ENCODE measurements at regions not wholly inside any gene's neighbourhood (a gene's known extent, or its start where the extent isn't known, plus 50 kb on each side); places are given as distances from the start of the nearest gene placed in this dataset.

DNA sequence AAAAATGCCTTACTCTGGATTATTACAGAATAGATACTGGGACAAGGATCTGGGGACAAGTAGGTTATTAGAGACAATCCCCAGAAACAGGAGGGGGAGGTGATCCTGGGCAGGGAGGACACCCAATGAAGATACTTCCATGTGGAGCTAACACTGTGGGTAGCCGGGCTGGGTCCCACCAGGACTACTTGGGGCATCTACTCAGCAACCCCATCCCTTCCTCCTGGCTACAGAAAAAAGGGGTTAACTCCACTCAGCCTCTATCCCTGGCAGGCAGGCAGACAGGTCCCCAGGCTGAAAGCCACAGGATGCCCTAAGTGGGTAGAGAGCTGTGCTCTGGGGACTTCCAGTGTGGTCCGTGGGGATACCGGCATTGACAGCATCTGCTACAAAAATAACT, 68.0 kb upstream of the NXT1 start:
- no peaks in the 10 kb centered on the region for H4K20me1 ChIP-seq (replicated peaks; ENCODE audit: control insufficient read depth, extremely low read depth, insufficient read depth, low read length)
- H3K9ac ChIP-seq (replicated peaks; ENCODE audit: extremely low read depth, insufficient read depth, low read length) = no peak overlapping the region
- FAIRE-seq (no peak), DNase-seq (ENCODE audit: low read depth, low spot score) (no peak)
- H3K27ac ChIP-seq (ENCODE audit: insufficient read depth, low read depth, low read length) = no peak overlapping the region
- H3K4me2 ChIP-seq (ENCODE audit: insufficient read depth, low read length) = no peak overlapping the region
- TF ChIP-seq CTCF (IDR thresholded peaks at IDR 0.05; ENCODE audit: extremely low read depth in 1 of 2, insufficient read depth in 1 of 2, low read depth in 1 of 2, low read length in 2 of 2) (no peak), GATA2 (IDR thresholded peaks at IDR 0.05; ENCODE audit: insufficient read depth, insufficient read length, low read depth, low read length) (no peak), MAX (IDR thresholded peaks at IDR 0.05; ENCODE audit: insufficient read depth, insufficient read length) (no peak), FOS (IDR thresholded peaks at IDR 0.05; ENCODE audit: borderline replicate concordance, insufficient read depth, low read length) (no peak), EZH2 (IDR thresholded peaks at IDR 0.05; ENCODE audit: borderline replicate concordance, low read depth, low read length, severe bottlenecking) (no peak), JUN (IDR thresholded peaks at IDR 0.05; ENCODE audit: borderline replicate concordance, insufficient read depth, insufficient read length, low read depth) (no peak), POLR2A (IDR thresholded peaks at IDR 0.05; ENCODE audit: low read depth, low read length) (no peak), MYC (IDR thresholded peaks at IDR 0.05; ENCODE audit: low read depth, low read length) (no peak), POLR2AphosphoS5 (IDR thresholded peaks at IDR 0.05; ENCODE audit: insufficient read depth, low read depth, low read length) (no peak)
- BruUV-seq (replicated peaks) = no TSS peak
- H3K4me3 ChIP-seq (replicated peaks in 1 of 3; ENCODE audit: insufficient read depth in 1 of 3, low read depth in 1 of 3, low read length in 3 of 3) = no peak overlapping the region
- H3K9me3 ChIP-seq (replicated peaks; ENCODE audit: control insufficient read depth, insufficient read depth, low read length) = no peaks in the 10 kb centered on the region
- H2AFZ ChIP-seq (ENCODE audit: low read depth, low read length) = no peak overlapping the region
- intact Hi-C loops (cut with micrococcal nuclease) (loop anchor here (1.0 to 5.0 kb wide), 2 partner anchors 24 to 40 kb away; no protein-coding TSS in a partner anchor), dilution Hi-C loops (cut with MboI; ENCODE audit: extremely low pct_ligation_motif_present, low sequenced_read_pairs) (no loop called here)
- ChIA-PET CTCF (interaction anchor here (0.7 to 3.0 kb wide), 5 partner anchors 9 to 232 kb away, joined by 3 to 13 read pairs (median 4); no protein-coding TSS in a partner anchor), POLR2A (no interaction called here)
- no peaks in the 10 kb centered on the region for H3K9me1 ChIP-seq (replicated peaks; ENCODE audit: control insufficient read depth, extremely low read depth, insufficient read depth, low read length)
- H3K79me2 ChIP-seq (ENCODE audit: control insufficient read depth, insufficient read depth, low read length) = no peaks in the 10 kb centered on the region
- H3K4me1 ChIP-seq (ENCODE audit: control insufficient read depth, extremely low read depth, insufficient read depth, low read length) = peaks cover 9% of the 10 kb centered on the region
- H3K27me3 ChIP-seq (ENCODE audit: control insufficient read depth in 2 of 2, insufficient read depth in 2 of 2, low read length in 2 of 2) = no peaks in the 10 kb centered on the region
- H3K36me3 ChIP-seq (ENCODE audit: control insufficient read depth in 2 of 2, extremely low read depth in 1 of 2, insufficient read depth in 2 of 2, low read length in 2 of 2) = no peaks in the 10 kb centered on the region

Data from endothelial cell of umbilical vein (primary cell).